ENCODE measurements at regions not wholly inside any gene's neighbourhood (a gene's known extent, or its start where the extent isn't known, plus 50 kb on each side); places are given as distances from the start of the nearest gene placed in this dataset.

GRCh38 chr18:76203552-76203951 lies 291.5 kb downstream of the ZNF516 start:
- Histone ChIP-seq H3K27me3 (ENCODE audit: insufficient read depth, low read length) (no peaks in the 10 kb centered on the region), H2AFZ (ENCODE audit: low read length, unreplicated experiment) (no peak overlapping the region), H3K4me1 (ENCODE audit: control insufficient read depth, insufficient read depth, low read length, unreplicated experiment) (no peaks in the 10 kb centered on the region)

GRCh38 chr18:76202322-76202721 lies 292.7 kb downstream of the ZNF516 start:
- Histone ChIP-seq H3K27me3 (ENCODE audit: insufficient read depth, low read length) (no peaks in the 10 kb centered on the region), H3K79me2 (ENCODE audit: control insufficient read depth, insufficient read depth, low read length, unreplicated experiment) (no peaks in the 10 kb centered on the region), H2AFZ (ENCODE audit: low read length, unreplicated experiment) (no peak overlapping the region), H3K27ac (ENCODE audit: low read depth, low read length) (no peak overlapping the region), H3K4me1 (ENCODE audit: control insufficient read depth, insufficient read depth, low read length, unreplicated experiment) (no peaks in the 10 kb centered on the region), H3K36me3 (ENCODE audit: insufficient read depth, low read length) (no peaks in the 10 kb centered on the region), H3K4me3 (ENCODE audit: low read depth, low read length) (no peak overlapping the region)

More at GRCh38 chr18:76203552-76203951, 291.5 kb downstream of the ZNF516 start:
- Histone ChIP-seq H3K36me3 (ENCODE audit: insufficient read depth, low read length) (no peaks in the 10 kb centered on the region), H3K4me3 (ENCODE audit: low read depth, low read length) (no peak overlapping the region), H3K79me2 (ENCODE audit: control insufficient read depth, insufficient read depth, low read length, unreplicated experiment) (no peaks in the 10 kb centered on the region), H3K27ac (ENCODE audit: low read depth, low read length) (no peak overlapping the region)

GRCh38 chr18:76195601-76196000 lies 299.4 kb downstream of the ZNF516 start:
- no peaks in the 10 kb centered on the region for H3K27me3 ChIP-seq (ENCODE audit: insufficient read depth, low read length)
- no peaks in the 10 kb centered on the region for H3K36me3 ChIP-seq (ENCODE audit: insufficient read depth, low read length)
- no peaks in the 10 kb centered on the region for H3K4me1 ChIP-seq (ENCODE audit: control insufficient read depth, insufficient read depth, low read length, unreplicated experiment)
- no peak overlapping the region for H2AFZ ChIP-seq (ENCODE audit: low read length, unreplicated experiment)
- H3K4me3 ChIP-seq (ENCODE audit: low read depth, low read length), result no peak overlapping the region
- no peaks in the 10 kb centered on the region for H3K79me2 ChIP-seq (ENCODE audit: control insufficient read depth, insufficient read depth, low read length, unreplicated experiment)
- H3K27ac ChIP-seq (ENCODE audit: low read depth, low read length), result no peak overlapping the region

GRCh38 chr18:76188097-76188496 lies 306.9 kb downstream of the ZNF516 start:
- H3K4me1 ChIP-seq (ENCODE audit: control insufficient read depth, insufficient read depth, low read length, unreplicated experiment), result no peaks in the 10 kb centered on the region
- no peak overlapping the region for H2AFZ ChIP-seq (ENCODE audit: low read length, unreplicated experiment)
- H3K4me3 ChIP-seq (ENCODE audit: low read depth, low read length), result no peak overlapping the region
- no peaks in the 10 kb centered on the region for H3K79me2 ChIP-seq (ENCODE audit: control insufficient read depth, insufficient read depth, low read length, unreplicated experiment)
- no peak overlapping the region for H3K27ac ChIP-seq (ENCODE audit: low read depth, low read length)
- H3K36me3 ChIP-seq (ENCODE audit: insufficient read depth, low read length), result no peaks in the 10 kb centered on the region
- no peaks in the 10 kb centered on the region for H3K27me3 ChIP-seq (ENCODE audit: insufficient read depth, low read length)

GRCh38 chr18:76179257-76179656 lies 315.8 kb downstream of the ZNF516 start:
- Histone ChIP-seq H3K27me3 (ENCODE audit: insufficient read depth, low read length) (no peaks in the 10 kb centered on the region), H3K4me3 (ENCODE audit: low read depth, low read length) (no peak overlapping the region), H3K4me1 (ENCODE audit: control insufficient read depth, insufficient read depth, low read length, unreplicated experiment) (no peaks in the 10 kb centered on the region), H2AFZ (ENCODE audit: low read length, unreplicated experiment) (no peak overlapping the region), H3K27ac (ENCODE audit: low read depth, low read length) (no peak overlapping the region), H3K79me2 (ENCODE audit: control insufficient read depth, insufficient read depth, low read length, unreplicated experiment) (no peaks in the 10 kb centered on the region), H3K36me3 (ENCODE audit: insufficient read depth, low read length) (no peaks in the 10 kb centered on the region)

- Histone ChIP-seq H3K27ac (ENCODE audit: low read depth, low read length) (no peak overlapping the region), H3K79me2 (ENCODE audit: control insufficient read depth, insufficient read depth, low read length, unreplicated experiment) (no peaks in the 10 kb centered on the region), H3K4me1 (ENCODE audit: control insufficient read depth, insufficient read depth, low read length, unreplicated experiment) (no peaks in the 10 kb centered on the region), H3K27me3 (ENCODE audit: insufficient read depth, low read length) (no peaks in the 10 kb centered on the region), H3K36me3 (ENCODE audit: insufficient read depth, low read length) (no peaks in the 10 kb centered on the region), H2AFZ (ENCODE audit: low read length, unreplicated experiment) (no peak overlapping the region), H3K4me3 (ENCODE audit: low read depth, low read length) (no peak overlapping the region)
Measured at GRCh38 chr18:76177160-76177559, 317.9 kb downstream of the ZNF516 start.

- no peak overlapping the region for H2AFZ ChIP-seq (ENCODE audit: low read length, unreplicated experiment)
- H3K4me1 ChIP-seq (ENCODE audit: control insufficient read depth, insufficient read depth, low read length, unreplicated experiment), result no peaks in the 10 kb centered on the region
- H3K27me3 ChIP-seq (ENCODE audit: insufficient read depth, low read length), result no peaks in the 10 kb centered on the region
- H3K27ac ChIP-seq (ENCODE audit: low read depth, low read length), result no peak overlapping the region
- H3K36me3 ChIP-seq (ENCODE audit: insufficient read depth, low read length), result no peaks in the 10 kb centered on the region
- H3K4me3 ChIP-seq (ENCODE audit: low read depth, low read length), result no peak overlapping the region
- H3K79me2 ChIP-seq (ENCODE audit: control insufficient read depth, insufficient read depth, low read length, unreplicated experiment), result no peaks in the 10 kb centered on the region
Measured at GRCh38 chr18:76174451-76174850, 320.6 kb downstream of the ZNF516 start.

GRCh38 chr18:76169733-76170132 lies 325.3 kb downstream of the ZNF516 start:
- no peaks in the 10 kb centered on the region for H3K36me3 ChIP-seq (ENCODE audit: insufficient read depth, low read length)
- no peaks in the 10 kb centered on the region for H3K4me1 ChIP-seq (ENCODE audit: control insufficient read depth, insufficient read depth, low read length, unreplicated experiment)

GRCh38 chr18:76167845-76168621 lies 327.0 kb downstream of the ZNF516 start:
- Histone ChIP-seq H3K79me2 (ENCODE audit: control insufficient read depth, insufficient read depth, low read length, unreplicated experiment) (no peaks in the 10 kb centered on the region), H3K27me3 (ENCODE audit: insufficient read depth, low read length) (no peaks in the 10 kb centered on the region), H3K27ac (ENCODE audit: low read depth, low read length) (no peak overlapping the region), H3K36me3 (ENCODE audit: insufficient read depth, low read length) (no peaks in the 10 kb centered on the region), H2AFZ (ENCODE audit: low read length, unreplicated experiment) (no peak overlapping the region), H3K4me3 (ENCODE audit: low read depth, low read length) (no peak overlapping the region), H3K4me1 (ENCODE audit: control insufficient read depth, insufficient read depth, low read length, unreplicated experiment) (no peaks in the 10 kb centered on the region)

More at GRCh38 chr18:76169733-76170132, 325.3 kb downstream of the ZNF516 start:
- H3K79me2 ChIP-seq (ENCODE audit: control insufficient read depth, insufficient read depth, low read length, unreplicated experiment), result no peaks in the 10 kb centered on the region
- H3K4me3 ChIP-seq (ENCODE audit: low read depth, low read length), result no peak overlapping the region
- H3K27ac ChIP-seq (ENCODE audit: low read depth, low read length), result no peak overlapping the region
- no peaks in the 10 kb centered on the region for H3K27me3 ChIP-seq (ENCODE audit: insufficient read depth, low read length)
- no peak overlapping the region for H2AFZ ChIP-seq (ENCODE audit: low read length, unreplicated experiment)

- Histone ChIP-seq H3K27ac (ENCODE audit: low read depth, low read length) (no peak overlapping the region), H3K27me3 (ENCODE audit: insufficient read depth, low read length) (no peaks in the 10 kb centered on the region), H3K4me3 (ENCODE audit: low read depth, low read length) (no peak overlapping the region), H3K4me1 (ENCODE audit: control insufficient read depth, insufficient read depth, low read length, unreplicated experiment) (no peaks in the 10 kb centered on the region), H3K36me3 (ENCODE audit: insufficient read depth, low read length) (no peaks in the 10 kb centered on the region), H3K79me2 (ENCODE audit: control insufficient read depth, insufficient read depth, low read length, unreplicated experiment) (no peaks in the 10 kb centered on the region), H2AFZ (ENCODE audit: low read length, unreplicated experiment) (no peak overlapping the region)
Measured at GRCh38 chr18:76167410-76167809, 327.6 kb downstream of the ZNF516 start.

- Histone ChIP-seq H3K27me3 (ENCODE audit: insufficient read depth, low read length) (no peaks in the 10 kb centered on the region), H3K36me3 (ENCODE audit: insufficient read depth, low read length) (no peaks in the 10 kb centered on the region), H3K4me3 (ENCODE audit: low read depth, low read length) (no peak overlapping the region), H3K4me1 (ENCODE audit: control insufficient read depth, insufficient read depth, low read length, unreplicated experiment) (no peaks in the 10 kb centered on the region), H3K27ac (ENCODE audit: low read depth, low read length) (no peak overlapping the region), H3K79me2 (ENCODE audit: control insufficient read depth, insufficient read depth, low read length, unreplicated experiment) (no peaks in the 10 kb centered on the region), H2AFZ (ENCODE audit: low read length, unreplicated experiment) (no peak overlapping the region)
Measured at GRCh38 chr18:76162886-76163285, 332.2 kb downstream of the ZNF516 start.

Measured in ACC112 (cell line).